GM19099 (cell line): ENCODE measurements at regions not wholly inside any gene's neighbourhood (a gene's known extent, or its start where the extent isn't known, plus 50 kb on each side); places are given as distances from the start of the nearest gene placed in this dataset.

Experiments
- POLR2A ChIP-seq: IDR thresholded peaks from 3 replicates; pipeline ENCODE4 v1.6.1; 2011; ENCODE audit warnings: low read depth; ENCODE audit not compliant: insufficient read length; ENCODE audit errors: extremely low read depth

- TF ChIP-seq POLR2A = no peak
Observed at GRCh38 chr19:27972291-27973040, 1240.5 kb downstream of the UQCRFS1 start.

GRCh38 chr19:27971869-27972268 lies 1241.1 kb downstream of the UQCRFS1 start:
- no peak for TF ChIP-seq POLR2A

GRCh38 chr19:27971071-27971470 lies 1241.9 kb downstream of the UQCRFS1 start:
- TF ChIP-seq POLR2A = no peak

DNA sequence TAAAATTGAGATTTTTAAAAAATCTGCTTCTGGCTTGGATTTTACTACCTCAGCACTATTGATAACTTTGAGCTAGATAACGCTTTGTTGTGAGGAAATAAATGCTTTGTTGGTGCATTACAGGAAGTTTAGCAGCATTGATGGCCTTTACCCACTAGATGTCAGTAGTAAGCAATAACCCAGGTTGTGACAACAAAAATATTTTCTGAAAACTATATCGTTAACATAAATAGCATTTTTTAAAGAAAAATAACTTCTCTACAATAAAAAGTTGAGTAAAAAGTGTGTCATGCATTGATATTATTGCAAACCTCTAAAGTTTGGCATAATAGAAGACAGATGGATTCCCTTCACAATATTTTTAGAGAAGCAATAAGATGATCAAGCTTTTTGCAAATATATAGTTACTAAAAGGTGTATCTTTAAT lies 1246.5 kb downstream of the UQCRFS1 start:
- TF ChIP-seq POLR2A = no peak

DNA sequence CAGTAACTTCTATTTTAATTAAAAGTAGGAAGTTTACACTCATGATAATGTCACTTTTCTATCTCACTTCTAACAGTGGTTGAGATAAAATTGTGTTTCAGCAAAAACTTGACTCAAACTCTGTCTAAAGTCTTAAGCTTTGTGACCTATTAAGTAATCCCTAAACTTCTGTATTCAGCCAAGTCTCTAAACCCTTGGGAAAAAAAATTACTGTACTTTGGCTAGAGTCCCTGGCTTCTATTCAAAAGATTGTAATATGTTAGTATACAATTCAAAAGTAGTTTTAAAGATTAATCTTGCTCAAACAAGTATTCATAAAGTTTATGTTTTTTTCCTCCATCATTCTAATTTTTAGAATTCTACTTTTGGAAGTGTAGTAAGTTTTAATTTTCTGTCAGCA lies 1248.8 kb downstream of the UQCRFS1 start:
- no peak for TF ChIP-seq POLR2A

DNA sequence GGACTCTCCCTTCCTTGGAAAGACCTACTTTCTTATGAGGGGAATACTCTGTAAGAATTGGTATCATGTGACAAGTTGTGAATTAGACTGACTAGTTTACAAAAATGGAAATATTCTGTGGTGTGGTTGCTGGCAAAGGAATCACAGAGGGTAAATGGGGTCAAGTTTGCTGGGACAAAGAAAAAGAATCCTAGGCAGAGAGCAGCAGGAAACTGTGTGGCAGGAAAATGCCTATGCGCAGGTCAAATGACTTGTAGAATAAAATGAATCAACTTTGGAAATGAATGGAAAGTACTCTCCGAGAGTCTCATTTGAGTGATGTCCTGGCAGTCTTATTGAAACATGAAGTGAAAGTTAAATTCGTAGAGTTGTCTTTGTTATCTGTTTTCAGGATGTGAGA lies 1250.7 kb downstream of the UQCRFS1 start:
- TF ChIP-seq POLR2A = no peak

GRCh38 chr19:27955485-27956480 lies 1257.2 kb downstream of the UQCRFS1 start:
- no peak for TF ChIP-seq POLR2A

GRCh38 chr19:27936139-27936538 lies 1276.8 kb downstream of the UQCRFS1 start:
- TF ChIP-seq POLR2A = no peak

DNA sequence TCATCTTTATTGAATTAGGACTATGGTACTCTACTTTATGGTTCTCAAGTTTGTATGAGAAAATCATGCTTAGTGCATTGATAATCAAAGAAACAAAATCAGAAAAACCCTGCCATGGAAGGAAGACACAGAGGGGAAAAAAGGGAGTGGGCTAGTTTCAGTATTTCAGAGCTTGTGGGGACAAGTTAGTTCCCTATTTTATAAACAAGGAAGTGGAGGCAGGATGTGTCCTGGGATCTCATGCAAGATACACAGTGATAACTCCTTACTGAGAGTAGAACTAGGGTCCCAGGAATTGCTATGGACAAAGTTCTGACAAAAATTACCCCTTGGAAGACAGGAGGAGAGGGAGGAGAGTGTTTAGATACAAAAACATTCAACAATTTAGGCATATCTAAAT lies 1277.3 kb downstream of the UQCRFS1 start:
- no peak for TF ChIP-seq POLR2A

DNA sequence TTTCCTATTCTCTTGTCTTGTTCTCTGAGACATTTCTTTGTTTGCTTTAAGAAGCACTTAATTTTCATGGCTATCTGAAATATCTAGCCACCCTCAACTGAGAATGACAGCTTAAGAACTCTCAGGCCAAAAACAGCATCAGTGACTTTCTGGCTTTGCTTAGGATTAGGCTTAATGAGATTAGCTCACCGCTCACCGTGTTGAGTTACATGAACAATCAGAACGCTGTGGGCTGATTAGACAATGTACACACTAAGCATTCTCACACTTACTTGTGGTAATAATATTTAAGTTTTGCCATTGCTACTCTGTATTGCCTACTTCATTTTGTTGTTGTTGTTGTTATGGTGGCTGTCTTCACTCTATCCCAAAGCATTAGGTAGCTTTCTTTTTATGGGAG lies 1283.6 kb downstream of the UQCRFS1 start:
- TF ChIP-seq POLR2A = no peak

GRCh38 chr19:27925202-27925601 lies 1287.7 kb downstream of the UQCRFS1 start:
- no peak for TF ChIP-seq POLR2A

DNA sequence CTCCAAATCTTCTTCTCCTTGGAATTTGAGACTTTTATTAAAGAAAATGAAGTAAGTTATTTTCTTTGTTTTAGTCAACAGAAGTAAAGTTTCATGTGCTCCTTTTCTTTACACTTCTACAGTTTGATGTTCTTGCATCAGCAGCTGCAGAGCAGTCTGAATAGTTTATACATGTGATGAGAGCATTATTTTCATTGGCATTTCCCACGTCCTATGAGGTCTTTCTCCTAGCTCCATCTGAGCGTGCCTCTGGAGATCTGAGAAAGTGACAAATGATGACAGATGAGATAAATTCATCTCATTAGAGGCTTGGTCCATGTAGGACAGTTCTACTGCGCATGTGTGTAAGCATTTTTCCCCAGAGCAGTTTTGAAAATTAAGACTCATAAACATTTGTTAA lies 1290.0 kb downstream of the UQCRFS1 start:
- TF ChIP-seq POLR2A = no peak

DNA sequence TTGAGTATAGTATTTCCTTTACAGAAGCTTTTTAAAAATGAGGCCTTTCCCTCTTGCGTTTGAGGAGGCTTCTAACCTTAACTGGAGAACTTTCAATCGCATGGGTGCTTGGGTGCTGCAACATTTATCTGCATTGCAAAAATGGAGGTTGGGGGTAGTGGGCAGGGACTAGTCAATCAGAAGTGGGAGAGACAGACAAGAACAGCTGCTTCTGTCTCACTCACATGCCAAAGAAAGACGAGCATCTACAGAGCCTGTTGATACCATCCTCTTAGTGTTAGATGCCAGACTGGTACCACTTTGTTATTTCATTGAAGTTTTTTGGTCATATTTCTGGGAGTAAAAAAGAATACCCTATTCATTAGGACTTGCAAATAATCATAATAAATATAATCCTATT lies 1292.2 kb downstream of the UQCRFS1 start:
- TF ChIP-seq POLR2A = no peak

DNA sequence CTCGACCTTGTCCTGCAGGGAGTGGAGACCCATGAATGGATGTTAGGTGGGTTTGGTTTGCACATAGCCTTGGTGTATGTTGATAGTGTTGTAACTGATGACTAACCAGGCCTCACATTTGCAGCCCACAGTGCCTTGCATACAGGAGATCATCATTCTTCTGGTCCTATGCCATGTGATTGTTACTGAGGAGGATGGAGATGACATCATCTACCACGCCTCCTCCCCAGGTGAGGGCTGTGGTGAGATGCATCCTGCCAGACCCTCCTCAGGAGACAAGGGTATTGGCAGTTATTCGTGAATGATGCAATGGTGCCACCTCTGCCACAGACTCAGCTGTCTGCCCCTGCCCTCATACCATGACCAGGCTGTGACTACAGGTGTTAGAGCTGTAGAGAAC lies 1294.1 kb downstream of the UQCRFS1 start:
- no peak for TF ChIP-seq POLR2A

DNA sequence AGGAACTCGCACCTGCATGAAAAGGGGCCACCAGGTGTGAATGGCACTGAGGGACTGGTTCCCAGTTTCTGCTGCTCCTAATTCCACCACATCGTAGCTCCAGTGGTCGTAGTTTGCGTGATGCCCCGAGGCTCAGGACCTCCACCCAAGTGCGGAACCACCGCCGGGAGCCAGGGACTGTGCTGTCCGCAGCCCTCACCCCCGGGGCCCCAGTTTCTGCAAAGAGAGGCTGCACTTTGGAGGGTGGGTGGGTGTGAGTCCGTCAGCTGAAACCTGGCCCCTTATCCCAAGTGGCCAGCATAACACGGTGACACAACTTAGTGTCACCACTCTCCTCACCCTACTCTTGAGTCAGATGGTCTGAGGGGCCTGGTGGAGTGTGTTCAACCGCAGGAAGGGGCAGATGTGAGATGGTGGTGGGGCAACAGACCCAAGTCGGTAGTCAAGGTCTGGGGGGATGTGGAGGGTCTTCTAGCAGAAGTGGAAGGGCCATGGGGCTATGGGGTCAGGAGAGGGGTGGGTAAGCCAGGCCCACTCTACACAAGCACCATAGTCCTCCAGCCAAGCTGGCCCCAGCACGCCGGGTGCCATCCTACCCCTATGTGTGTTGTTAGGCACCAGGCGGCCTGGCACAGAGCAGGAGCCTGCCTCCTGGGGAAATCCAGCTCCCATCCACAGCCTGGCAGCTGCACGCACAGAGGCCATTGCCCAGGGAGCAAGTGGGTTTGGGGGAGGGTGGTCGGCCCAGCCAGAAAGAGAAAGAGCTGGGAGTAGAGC lies 1301.6 kb downstream of the UQCRFS1 start:
- no peak for TF ChIP-seq POLR2A
